Astrocyte (in vitro differentiated cells and primary cell): ENCODE measurements at regions not wholly inside any gene's neighbourhood (a gene's known extent, or its start where the extent isn't known, plus 50 kb on each side); places are given as distances from the start of the nearest gene placed in this dataset.
"Not testable (repeated sequence)": the region's sequence is repeated elsewhere in the genome, so short reads cannot be mapped to it uniquely, and the experiment has no call there.

Source experiments
- DNase-seq: peaks from one replicate; pipeline ENCODE4 v3.0.0-alpha.2; 2010; ENCODE audit warnings: low read depth
- FAIRE-seq: peaks from 2 replicates; lab custom pipeline; 2011; peaks lifted over from hg19 to GRCh38; lab: Jason Lieb, UNC
- H2AFZ ChIP-seq: 2 replicates; pipeline ENCODE4 v1.6.0; 2012; ENCODE audit warnings: low read depth, low read length, inconsistent platforms
- H3K27ac ChIP-seq: 2 replicates; pipeline ENCODE4 v1.5.1; 2011; ENCODE audit warnings: low read depth, low read length, inconsistent platforms
- H3K27me3 ChIP-seq: 2 replicates; pipeline ENCODE4 v1.6.0; 2011; ENCODE audit warnings: low read length, inconsistent platforms; ENCODE audit not compliant: insufficient read depth
- H3K36me3 ChIP-seq: 2 replicates; pipeline ENCODE4 v1.5.1; 2011; ENCODE audit warnings: low read length, inconsistent platforms; ENCODE audit not compliant: insufficient read depth
- H3K4me1 ChIP-seq: 2 replicates; pipeline ENCODE4 v1.5.1; 2011; ENCODE audit warnings: low read length, inconsistent platforms; ENCODE audit not compliant: insufficient read depth
- H3K4me2 ChIP-seq: 2 replicates; pipeline ENCODE4 v1.6.0; 2012; ENCODE audit warnings: low read length, inconsistent platforms
- H3K4me3 ChIP-seq: 2 replicates; pipeline ENCODE4 v1.5.1; 2011; ENCODE audit warnings: low read depth, mild to moderate bottlenecking, low read length, inconsistent platforms; ENCODE audit not compliant: insufficient read depth
- H3K79me2 ChIP-seq: 2 replicates; pipeline ENCODE4 v1.6.0; 2012; ENCODE audit warnings: mild to moderate bottlenecking, low read length, inconsistent platforms; ENCODE audit not compliant: insufficient read depth
- H3K9ac ChIP-seq: 2 replicates; pipeline ENCODE4 v1.6.0; 2012; ENCODE audit warnings: mild to moderate bottlenecking, low read length, inconsistent platforms
- H3K9me3 ChIP-seq: 2 replicates; pipeline ENCODE4 v1.5.1; 2012; ENCODE audit warnings: low read depth, mild to moderate bottlenecking, low read length, inconsistent platforms; ENCODE audit not compliant: insufficient read depth
- H4K20me1 ChIP-seq: 2 replicates; pipeline ENCODE4 v1.6.0; 2012; ENCODE audit warnings: low read length, inconsistent platforms; ENCODE audit not compliant: insufficient read depth
- H3K27ac Mint-ChIP-seq: one replicate; pipeline ENCODE4 v1.8.0; 2021; ENCODE audit warnings: mild to moderate bottlenecking, mixed read lengths; ENCODE audit not compliant: unreplicated experiment
- H3K27me3 Mint-ChIP-seq: one replicate; pipeline ENCODE4 v1.8.0; 2021; ENCODE audit warnings: low read depth, mixed read lengths; ENCODE audit not compliant: unreplicated experiment
- H3K36me3 Mint-ChIP-seq: one replicate; pipeline ENCODE4 v1.8.0; 2021; ENCODE audit warnings: low read depth, mixed read lengths; ENCODE audit not compliant: unreplicated experiment
- H3K4me1 Mint-ChIP-seq: one replicate; pipeline ENCODE4 v1.8.0; 2021; ENCODE audit warnings: low read depth, mixed read lengths; ENCODE audit not compliant: unreplicated experiment
- H3K4me3 Mint-ChIP-seq: one replicate; pipeline ENCODE4 v1.8.0; 2021; ENCODE audit warnings: mild to moderate bottlenecking, moderate library complexity, mixed read lengths; ENCODE audit not compliant: unreplicated experiment
- H3K9me3 Mint-ChIP-seq: one replicate; pipeline ENCODE4 v1.8.0; 2021; ENCODE audit warnings: mild to moderate bottlenecking, mixed read lengths; ENCODE audit not compliant: unreplicated experiment

- H3K36me3 ChIP-seq, H3K27ac Mint-ChIP-seq, H3K4me1 Mint-ChIP-seq, H3K9me3 Mint-ChIP-seq, H3K79me2 ChIP-seq, H3K4me1 ChIP-seq, H3K27me3 ChIP-seq, H3K4me2 ChIP-seq, H3K27me3 Mint-ChIP-seq, H4K20me1 ChIP-seq, H3K9me3 ChIP-seq, H3K4me3 Mint-ChIP-seq, H3K4me3 ChIP-seq, H2AFZ ChIP-seq, H3K27ac ChIP-seq, FAIRE-seq, H3K36me3 Mint-ChIP-seq, H3K9ac ChIP-seq, DNase-seq: not testable (repeated sequence)
These were observed 87.8 kb downstream of the SYT15B start for GRCh38 chr10:47675577-47675976.

GRCh38 chr10:47673128-47673527, 90.3 kb downstream of the SYT15B start:
- not testable (repeated sequence) for H3K9ac ChIP-seq, H3K36me3 ChIP-seq, H3K4me2 ChIP-seq, H3K27ac ChIP-seq, H3K79me2 ChIP-seq, H3K4me1 ChIP-seq, DNase-seq, H4K20me1 ChIP-seq, H3K36me3 Mint-ChIP-seq, H3K9me3 ChIP-seq, H2AFZ ChIP-seq, H3K4me3 ChIP-seq, H3K9me3 Mint-ChIP-seq, FAIRE-seq, H3K27me3 Mint-ChIP-seq, H3K4me3 Mint-ChIP-seq, H3K27ac Mint-ChIP-seq, H3K4me1 Mint-ChIP-seq, H3K27me3 ChIP-seq

GRCh38 chr10:47670857-47671256, 92.5 kb downstream of the SYT15B start:
- not testable (repeated sequence) for H3K27ac ChIP-seq, H2AFZ ChIP-seq, H3K9me3 ChIP-seq, H3K4me1 ChIP-seq, H3K4me2 ChIP-seq, H3K4me3 ChIP-seq, H3K27ac Mint-ChIP-seq, FAIRE-seq, H3K27me3 ChIP-seq, DNase-seq, H3K4me3 Mint-ChIP-seq, H3K36me3 ChIP-seq, H3K9ac ChIP-seq, H4K20me1 ChIP-seq, H3K79me2 ChIP-seq, H3K36me3 Mint-ChIP-seq, H3K4me1 Mint-ChIP-seq, H3K9me3 Mint-ChIP-seq, H3K27me3 Mint-ChIP-seq

GRCh38 chr10:47661955-47662577, 101.3 kb downstream of the SYT15B start:
- not testable (repeated sequence) for H3K36me3 Mint-ChIP-seq, H3K4me3 Mint-ChIP-seq, H3K27ac ChIP-seq, H3K4me2 ChIP-seq, H3K4me1 Mint-ChIP-seq, DNase-seq, H2AFZ ChIP-seq, H3K4me3 ChIP-seq, H3K27me3 ChIP-seq, H3K4me1 ChIP-seq, H3K36me3 ChIP-seq, H3K9ac ChIP-seq, H3K27me3 Mint-ChIP-seq, FAIRE-seq, H3K79me2 ChIP-seq, H4K20me1 ChIP-seq, H3K9me3 ChIP-seq, H3K27ac Mint-ChIP-seq, H3K9me3 Mint-ChIP-seq

GRCh38 chr10:47656732-47657131, 106.7 kb downstream of the SYT15B start:
- not testable (repeated sequence) for H3K4me2 ChIP-seq, H3K27ac ChIP-seq, H3K36me3 Mint-ChIP-seq, H3K9me3 Mint-ChIP-seq, H3K9me3 ChIP-seq, H3K27me3 ChIP-seq, DNase-seq, H3K79me2 ChIP-seq, H3K4me3 ChIP-seq, H3K9ac ChIP-seq, H3K36me3 ChIP-seq, H3K4me3 Mint-ChIP-seq, H3K27me3 Mint-ChIP-seq, H3K4me1 ChIP-seq, H3K4me1 Mint-ChIP-seq, H4K20me1 ChIP-seq, H3K27ac Mint-ChIP-seq, H2AFZ ChIP-seq, FAIRE-seq

- H4K20me1 ChIP-seq, H3K27ac Mint-ChIP-seq, H3K4me1 ChIP-seq, H3K4me3 ChIP-seq, H3K27me3 ChIP-seq, H3K4me1 Mint-ChIP-seq, H3K27ac ChIP-seq, H3K4me2 ChIP-seq, DNase-seq, H3K27me3 Mint-ChIP-seq, H3K9me3 ChIP-seq, H2AFZ ChIP-seq, H3K79me2 ChIP-seq, H3K9me3 Mint-ChIP-seq, H3K9ac ChIP-seq, FAIRE-seq, H3K36me3 Mint-ChIP-seq, H3K4me3 Mint-ChIP-seq, H3K36me3 ChIP-seq: not testable (repeated sequence)
These were observed 109.2 kb downstream of the SYT15B start for GRCh38 chr10:47654161-47654560.
